A673 (cell line): ENCODE measurements at regions not wholly inside any gene's neighbourhood (a gene's known extent, or its start where the extent isn't known, plus 50 kb on each side); places are given as distances from the start of the nearest gene placed in this dataset.
A peak's percentile ranks its signal among the peaks of the same experiment; 100 is the strongest.

ENCODE experiments used
- BruUV-seq: library from RNA; stranded (reverse); fragments of 400-500 nt; replicated peaks from 2 replicates; lab custom pipeline; 2021; lab: Mats Ljungman, UMichigan
- CTCF ChIA-PET: fragments of 300-600 bp; sonication (Branson Sonifier 250); formaldehyde crosslinking; loops from one replicate; lab custom pipeline; 2022; ENCODE audit warnings: antibody characterized with exemption; lab: Charles Lee
- POLR2A ChIA-PET: fragments of 300-600 bp; sonication (Branson Sonifier 250); formaldehyde crosslinking; loops from one replicate; lab custom pipeline; 2022; ENCODE audit warnings: antibody characterized with exemption; ENCODE audit not compliant: low non-redundant PET; lab: Charles Lee
- DNase-seq: peaks from one replicate; pipeline ENCODE4 v3.0.0-alpha.2; 2015; ENCODE audit warnings: low spot score
- H3K27ac ChIP-seq: fragments of 200-600 bp; sonication (generic); 2 replicates; pipeline ENCODE4 v1.5.1; 2016; ENCODE audit warnings: mixed run types, low read depth, mild to moderate bottlenecking, mixed read lengths, antibody characterized with exemption, low read length; ENCODE audit not compliant: poor library complexity, severe bottlenecking
- H3K27me3 ChIP-seq: fragments of 200-600 bp; sonication (generic); replicated peaks from 2 replicates; pipeline ENCODE4 v1.6.1; 2017; ENCODE audit warnings: mixed run types, low read depth, mild to moderate bottlenecking, mixed read lengths, antibody characterized with exemption, low read length; ENCODE audit not compliant: insufficient read depth, poor library complexity
- H3K36me3 ChIP-seq: fragments of 200-600 bp; sonication (generic); 2 replicates; pipeline ENCODE4 v1.6.1; 2016; ENCODE audit warnings: mixed run types, mild to moderate bottlenecking, mixed read lengths, antibody characterized with exemption, low read length; ENCODE audit not compliant: insufficient read depth, poor library complexity, severe bottlenecking
- H3K4me1 ChIP-seq: fragments of 200-600 bp; sonication (generic); 2 replicates; pipeline ENCODE4 v1.6.1; 2017; ENCODE audit warnings: mixed run types, mild to moderate bottlenecking, mixed read lengths, antibody characterized with exemption, low read length; ENCODE audit not compliant: insufficient read depth, poor library complexity, severe bottlenecking
- H3K4me3 ChIP-seq: fragments of 200-600 bp; sonication (generic); 2 replicates; pipeline ENCODE4 v1.5.1; 2016; ENCODE audit warnings: low read depth, mixed run types, mild to moderate bottlenecking, mixed read lengths, low read length; ENCODE audit not compliant: poor library complexity, severe bottlenecking
- H3K9me3 ChIP-seq: fragments of 200-600 bp; sonication (generic); 2 replicates; pipeline ENCODE4 v1.6.1; 2016; ENCODE audit warnings: mixed run types, low read depth, mild to moderate bottlenecking, mixed read lengths, antibody characterized with exemption, low read length; ENCODE audit not compliant: poor library complexity, severe bottlenecking
- EZH2 ChIP-seq: fragments of 200-600 bp; sonication (generic); IDR thresholded peaks from 2 replicates; pipeline ENCODE4 v1.6.1; 2017; ENCODE audit warnings: borderline replicate concordance, low read depth, mild to moderate bottlenecking, mixed read lengths, antibody characterized with exemption, low read length; ENCODE audit not compliant: poor library complexity, severe bottlenecking
- intact Hi-C: fragments of 100-400 bp; cut with micrococcal nuclease; formaldehyde crosslinking; loops from one replicate; pipeline ENCODE4 v1.10.0; 2022; ENCODE audit not compliant: unreplicated experiment
- TF ChIP-seq, protein P1 (sequence below): fragments of 300-800, 200-600 bp; sonication (generic); conservative IDR thresholded peaks from 2 replicates; pipeline ENCODE4 v1.5.1; 2017; ENCODE audit warnings: low read depth, mild to moderate bottlenecking, antibody characterized with exemption, low read length, moderate library complexity, mixed read lengths

DNA sequence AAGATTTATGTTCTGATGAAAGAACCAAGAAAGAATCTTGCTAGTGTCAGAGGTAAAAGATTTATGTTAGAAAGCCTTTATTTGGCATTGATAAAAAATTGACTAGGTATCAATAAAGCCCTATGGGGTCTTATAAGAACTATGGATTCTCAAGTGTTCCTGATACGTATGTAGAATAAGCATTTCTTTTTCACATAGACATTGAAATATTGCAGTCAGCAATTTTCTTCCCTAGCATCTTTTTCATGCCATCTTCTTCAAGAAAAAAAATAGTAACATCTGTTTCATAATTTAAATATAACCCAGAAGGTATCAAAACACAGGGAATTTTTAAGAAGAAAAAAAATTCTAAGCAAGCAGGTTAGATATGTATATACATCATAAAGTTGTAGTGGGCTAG, 230.6 kb downstream of the CENPW start:
- BruUV-seq = no TSS peak
- H3K9me3 ChIP-seq = no peaks in the 10 kb centered on the region
- CTCF ChIA-PET = no interaction called here

DNA sequence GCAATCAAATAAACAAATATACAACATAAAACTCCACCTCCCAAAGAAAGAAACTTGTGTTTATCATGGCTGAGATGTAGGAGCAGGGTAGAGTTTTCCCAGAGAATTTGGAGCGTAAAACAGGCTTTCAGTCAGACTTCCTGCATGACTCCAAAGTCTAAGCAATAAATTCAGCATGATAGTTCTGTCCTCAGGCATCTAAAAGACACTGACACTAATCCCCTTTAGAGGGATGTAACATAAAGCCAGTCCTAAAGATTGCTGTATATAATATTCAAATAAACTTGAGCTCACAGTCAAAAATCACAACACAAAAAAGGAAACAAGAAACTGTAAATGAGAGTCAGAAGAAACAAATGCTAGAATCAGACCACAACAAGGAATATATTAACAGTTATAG, 234.4 kb downstream of the CENPW start:
- intact Hi-C loops = no loop called here
- Histone ChIP-seq H3K27me3 (no peaks in the 10 kb centered on the region), H3K4me1 (peaks cover 20% of the 10 kb centered on the region), H3K4me3 (peak overlapping the region; percentile 3), H3K27ac (peak overlapping the region; percentile 82), H3K9me3 (no peaks in the 10 kb centered on the region), H3K36me3 (no peaks in the 10 kb centered on the region)
- BruUV-seq = no TSS peak
- DNase-seq = peak; percentile 88
- TF ChIP-seq, protein P1, sequence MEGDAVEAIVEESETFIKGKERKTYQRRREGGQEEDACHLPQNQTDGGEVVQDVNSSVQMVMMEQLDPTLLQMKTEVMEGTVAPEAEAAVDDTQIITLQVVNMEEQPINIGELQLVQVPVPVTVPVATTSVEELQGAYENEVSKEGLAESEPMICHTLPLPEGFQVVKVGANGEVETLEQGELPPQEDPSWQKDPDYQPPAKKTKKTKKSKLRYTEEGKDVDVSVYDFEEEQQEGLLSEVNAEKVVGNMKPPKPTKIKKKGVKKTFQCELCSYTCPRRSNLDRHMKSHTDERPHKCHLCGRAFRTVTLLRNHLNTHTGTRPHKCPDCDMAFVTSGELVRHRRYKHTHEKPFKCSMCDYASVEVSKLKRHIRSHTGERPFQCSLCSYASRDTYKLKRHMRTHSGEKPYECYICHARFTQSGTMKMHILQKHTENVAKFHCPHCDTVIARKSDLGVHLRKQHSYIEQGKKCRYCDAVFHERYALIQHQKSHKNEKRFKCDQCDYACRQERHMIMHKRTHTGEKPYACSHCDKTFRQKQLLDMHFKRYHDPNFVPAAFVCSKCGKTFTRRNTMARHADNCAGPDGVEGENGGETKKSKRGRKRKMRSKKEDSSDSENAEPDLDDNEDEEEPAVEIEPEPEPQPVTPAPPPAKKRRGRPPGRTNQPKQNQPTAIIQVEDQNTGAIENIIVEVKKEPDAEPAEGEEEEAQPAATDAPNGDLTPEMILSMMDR = no peak
- no peak for TF ChIP-seq EZH2
- POLR2A ChIA-PET = interaction anchor here (0.6 kb wide), 1 partner anchor 45 kb away, joined by 4 read pairs; no protein-coding TSS in a partner anchor
- CTCF ChIA-PET = no interaction called here

More for the DNA sequence above, 230.6 kb downstream of the CENPW start:
- intact Hi-C loops = no loop called here
- Histone ChIP-seq H3K27me3 (no peaks in the 10 kb centered on the region), H3K4me3 (no peak overlapping the region), H3K36me3 (no peaks in the 10 kb centered on the region), H3K4me1 (peaks cover 14% of the 10 kb centered on the region), H3K27ac (no peak overlapping the region)
- TF ChIP-seq, protein P1 = no peak
- no peak for TF ChIP-seq EZH2
- no peak for DNase-seq
- POLR2A ChIA-PET = no interaction called here

- H3K27ac ChIP-seq = no peak overlapping the region
- H3K4me1 ChIP-seq = no peaks in the 10 kb centered on the region
- intact Hi-C loops = no loop called here
- CTCF ChIA-PET = no interaction called here
- no TSS peak for BruUV-seq
- TF ChIP-seq EZH2 = no peak
- TF ChIP-seq, protein P1 = no peak
- H3K27me3 ChIP-seq = no peaks in the 10 kb centered on the region
- no peaks in the 10 kb centered on the region for H3K36me3 ChIP-seq
- POLR2A ChIA-PET = interaction anchor here (0.6 kb wide), 1 partner anchor 481 kb away, joined by 4 read pairs; no protein-coding TSS in a partner anchor
- no peak for DNase-seq
- H3K9me3 ChIP-seq = no peaks in the 10 kb centered on the region
- no peak overlapping the region for H3K4me3 ChIP-seq
These were observed 241.4 kb downstream of the CENPW start for GRCh38 chr6:126581316-126581715.
